GM04504 (cell line): ENCODE measurements at regions not wholly inside any gene's neighbourhood (a gene's known extent, or its start where the extent isn't known, plus 50 kb on each side); places are given as distances from the start of the nearest gene placed in this dataset.
"Not testable (repeated sequence)": the region's sequence is repeated elsewhere in the genome, so short reads cannot be mapped to it uniquely, and the experiment has no call there.

ENCODE experiments used
- DNase-seq: peaks from one replicate; pipeline ENCODE4 v3.0.0-alpha.2; 2012; ENCODE audit warnings: low read depth

- no peak for DNase-seq
Measured at GRCh38 chr6:34646714-34647113, 49.9 kb downstream of the ILRUN start.

DNA sequence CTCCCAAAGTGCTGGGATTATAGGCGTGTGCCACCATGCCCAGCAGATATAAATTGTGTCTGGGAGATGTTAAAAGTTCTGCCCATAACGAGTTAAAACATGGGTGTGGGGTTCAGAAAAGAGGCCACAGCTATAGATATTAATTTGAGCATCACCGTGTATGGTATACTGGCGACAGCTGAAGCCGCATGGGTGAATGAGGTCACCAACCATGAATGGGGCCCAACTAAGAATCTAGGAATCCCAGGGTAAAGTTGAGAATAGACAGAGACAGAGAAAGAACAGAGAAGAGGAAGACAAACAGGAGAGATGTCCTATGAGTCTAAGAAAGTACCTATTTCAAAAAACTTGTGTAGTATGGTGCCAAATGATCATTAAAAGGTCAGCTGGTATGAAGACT, 50.9 kb downstream of the ILRUN start:
- DNase-seq, result no peak

DNA sequence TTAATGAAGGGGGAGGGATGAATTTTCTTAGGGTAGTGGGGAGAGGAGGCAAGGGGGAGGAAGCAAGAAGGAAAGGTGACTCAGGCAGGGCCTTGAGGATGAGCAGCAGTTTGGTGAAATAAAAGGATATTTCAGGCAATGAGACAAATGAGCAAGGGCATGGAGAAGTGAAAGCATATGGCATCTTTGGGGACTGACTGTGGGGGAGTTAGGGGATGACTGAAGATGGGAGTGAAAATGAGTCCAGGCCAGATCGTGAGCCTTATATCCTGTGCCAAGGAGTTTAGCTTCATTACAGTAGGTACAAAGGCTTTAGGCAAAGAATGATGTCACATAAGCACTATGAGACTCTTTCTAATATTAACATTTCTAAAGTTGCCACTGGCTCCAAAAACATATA, 51.9 kb downstream of the ILRUN start:
- DNase-seq, result no peak

DNA sequence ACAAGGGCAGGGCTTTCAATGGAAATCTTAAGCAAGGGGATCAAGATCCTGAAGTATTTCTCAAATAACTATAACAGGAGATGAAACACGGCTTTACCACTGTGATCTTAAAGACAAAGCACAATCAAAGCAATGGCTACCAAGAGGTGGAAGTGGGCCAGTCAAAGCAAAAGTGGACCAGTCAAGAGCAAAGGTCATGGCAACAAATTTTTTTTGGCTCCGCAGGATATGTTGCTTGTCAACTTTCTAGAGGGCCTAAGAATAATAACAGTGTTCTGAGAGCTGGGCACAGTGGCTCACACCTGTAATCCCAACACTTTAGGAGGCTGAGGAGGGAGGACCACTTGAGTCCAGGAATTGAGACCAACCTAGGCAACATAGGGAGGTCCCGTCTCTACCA, 54.1 kb downstream of the ILRUN start:
- DNase-seq, result no peak

DNA sequence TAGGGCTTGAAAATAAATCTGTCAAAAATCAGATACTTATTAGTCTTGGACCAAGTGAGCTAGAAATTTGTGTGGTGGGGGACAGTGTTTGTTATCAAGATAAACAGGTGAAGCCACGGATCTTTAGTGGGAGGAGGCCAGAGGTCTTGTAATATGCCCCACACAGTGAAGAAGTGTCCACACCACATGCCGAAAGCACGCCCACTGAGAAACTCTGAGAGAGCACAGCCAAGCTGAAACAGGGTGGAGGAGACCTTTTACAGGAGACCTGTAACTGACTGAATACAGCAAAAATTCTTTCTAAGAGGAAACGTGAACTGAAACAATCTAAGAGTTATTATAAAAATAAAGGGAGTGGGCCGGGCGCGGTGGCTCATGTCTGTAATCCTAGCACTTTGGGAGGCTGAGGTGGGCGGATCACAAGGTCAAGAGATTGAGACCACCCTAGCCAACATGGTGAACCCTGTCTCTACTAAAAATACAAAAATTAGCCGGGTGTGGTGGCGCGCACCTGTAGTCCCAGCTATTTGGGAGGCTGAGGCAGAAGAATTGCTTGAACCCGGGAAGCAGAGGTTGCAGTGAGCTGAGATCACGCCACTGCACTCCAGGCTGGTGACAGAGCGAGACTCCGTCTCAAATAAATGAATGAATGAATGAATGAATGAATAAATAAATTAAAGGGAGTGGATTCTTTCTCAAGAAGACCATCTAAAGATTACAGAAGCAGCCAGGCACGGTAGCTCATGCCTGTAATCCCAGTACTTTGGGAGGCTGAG, 56.3 kb downstream of the ILRUN start:
- not testable (repeated sequence) for DNase-seq

- DNase-seq, result no peak
Measured at GRCh38 chr6:34638834-34639736, 57.5 kb downstream of the ILRUN start.

- no peak for DNase-seq
Measured at GRCh38 chr6:34633785-34634184, 62.8 kb downstream of the ILRUN start.

- DNase-seq, result no peak
Measured at GRCh38 chr6:34633256-34633655, 63.3 kb downstream of the ILRUN start.

DNA sequence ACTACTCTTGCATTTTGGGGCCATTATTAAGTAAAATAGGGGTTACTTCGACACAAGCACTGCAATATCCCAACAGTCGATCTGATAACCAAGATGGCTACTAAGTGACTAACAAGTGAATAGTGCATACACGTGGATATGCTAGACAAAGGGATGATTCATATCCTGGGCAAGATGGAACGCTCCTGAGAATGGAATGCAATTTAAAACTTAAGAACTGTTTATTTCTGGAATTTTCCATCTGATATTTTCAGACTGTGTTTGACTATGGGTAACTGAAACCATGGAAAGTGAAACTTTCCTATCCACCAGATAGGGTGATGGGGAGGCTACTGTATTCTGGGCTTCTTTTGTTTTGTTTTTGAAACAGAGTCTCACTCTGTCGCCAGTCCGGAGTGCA, 66.5 kb downstream of the ILRUN start:
- peak; percentile 67 for DNase-seq

DNA sequence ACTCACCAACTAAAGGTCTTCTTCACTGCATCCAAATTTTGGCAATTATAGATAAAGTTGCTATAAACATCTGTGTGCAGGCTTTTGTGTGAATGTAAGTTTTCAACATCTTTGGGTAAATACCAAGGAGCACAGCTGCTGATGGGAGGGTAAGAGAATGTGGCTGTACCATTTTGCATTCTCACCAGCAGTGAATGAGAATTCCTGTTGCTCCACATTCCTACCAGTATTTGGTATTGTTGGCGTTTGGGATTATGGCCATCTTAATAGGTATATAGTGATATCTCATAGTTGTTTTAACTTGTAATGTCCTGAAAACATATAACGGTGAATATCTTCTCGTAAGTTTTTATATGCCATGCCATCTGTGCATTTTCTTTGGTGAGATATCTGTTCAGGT, 69.3 kb downstream of the ILRUN start:
- DNase-seq, result no peak

DNA sequence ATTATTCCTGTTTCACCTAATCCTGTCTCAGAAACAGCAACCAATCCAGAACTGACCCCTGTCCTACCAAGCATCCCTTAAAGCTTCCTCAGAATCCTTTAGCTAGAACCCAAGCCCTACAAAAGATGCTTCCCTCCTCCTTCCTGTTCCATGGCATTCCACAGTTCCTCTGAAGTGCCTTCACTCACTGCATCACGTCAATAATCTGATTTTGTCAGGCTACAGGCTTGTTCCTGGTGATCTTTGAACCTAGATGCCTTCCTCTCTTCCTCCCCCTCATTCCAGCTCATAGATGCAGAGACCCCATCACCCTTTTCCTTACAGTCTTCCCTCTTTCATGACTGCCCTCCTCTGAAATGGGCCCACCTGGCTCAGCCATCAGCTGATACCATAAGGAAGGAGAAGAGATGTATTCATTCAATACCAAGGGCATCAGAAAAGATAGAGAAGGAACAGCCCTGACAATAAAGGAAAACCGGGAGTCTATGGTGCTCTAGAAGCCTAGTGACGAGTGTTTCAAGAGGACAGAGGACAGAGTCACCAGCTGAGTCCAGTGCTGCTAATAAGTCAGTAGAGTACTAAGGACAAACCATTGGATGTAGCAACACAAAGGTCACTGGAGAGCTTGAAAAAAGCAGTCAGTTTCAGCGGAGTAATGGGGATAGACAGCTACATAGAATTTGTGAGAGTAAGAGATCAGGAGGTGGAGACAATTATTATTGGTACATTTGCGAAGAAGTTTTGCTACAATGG, 62.5 kb upstream of the SPDEF start:
- no peak for DNase-seq

DNA sequence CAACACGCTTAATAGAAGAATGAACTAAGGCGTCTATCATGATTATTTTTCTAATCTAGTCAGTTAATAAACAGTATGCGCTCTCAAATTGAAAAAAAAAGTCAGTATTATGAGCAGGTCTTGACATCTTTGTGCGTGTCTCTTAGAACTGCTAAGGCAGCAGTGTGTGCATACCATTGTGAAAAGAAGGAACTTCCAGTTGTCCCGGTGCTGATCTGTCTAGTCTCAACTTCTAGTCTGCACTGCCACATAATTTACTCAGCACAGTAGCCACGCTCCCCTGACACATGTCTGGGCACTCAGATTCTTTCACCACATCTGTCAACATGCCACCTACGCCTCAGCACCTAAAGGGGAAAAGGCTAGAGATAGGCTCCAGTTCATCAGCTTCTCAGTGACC, 61.1 kb upstream of the SPDEF start:
- DNase-seq, result no peak

- DNase-seq, result no peak
Measured at GRCh38 chr6:34616227-34616585, 60.1 kb upstream of the SPDEF start.

DNA sequence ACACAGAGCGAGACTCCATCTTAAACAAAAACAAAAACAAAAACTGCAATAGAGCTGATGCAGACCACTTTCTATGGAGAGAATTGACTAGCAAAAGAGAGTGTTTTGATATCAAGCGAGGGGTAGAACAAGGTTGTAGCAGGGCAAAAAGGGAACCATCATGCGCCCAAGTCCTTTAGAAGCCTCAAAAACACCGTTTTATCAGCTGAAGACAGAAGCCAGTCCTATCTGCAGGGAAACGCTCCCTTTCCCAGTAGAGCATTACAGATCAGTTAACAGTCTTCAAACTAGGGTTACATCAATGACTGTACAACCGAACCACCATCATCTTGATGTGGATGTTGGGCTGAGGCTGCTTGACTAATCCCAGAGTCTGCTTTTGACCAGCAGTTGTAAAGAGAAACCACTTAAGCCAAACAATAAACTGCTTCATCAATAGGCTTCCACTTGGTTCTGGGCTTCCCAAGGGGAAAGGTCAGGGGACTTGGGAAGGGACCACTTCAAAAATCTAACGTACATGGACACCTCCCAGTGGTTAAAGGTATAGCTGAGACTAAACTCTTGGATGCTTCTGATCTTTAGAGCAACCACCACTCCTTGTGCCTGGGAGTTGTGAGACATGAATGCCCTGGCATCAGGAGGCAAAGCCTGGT, 59.6 kb upstream of the SPDEF start:
- no peak for DNase-seq

- peak; percentile 32 for DNase-seq
Measured at GRCh38 chr6:34610819-34611477, 54.8 kb upstream of the SPDEF start.

DNA sequence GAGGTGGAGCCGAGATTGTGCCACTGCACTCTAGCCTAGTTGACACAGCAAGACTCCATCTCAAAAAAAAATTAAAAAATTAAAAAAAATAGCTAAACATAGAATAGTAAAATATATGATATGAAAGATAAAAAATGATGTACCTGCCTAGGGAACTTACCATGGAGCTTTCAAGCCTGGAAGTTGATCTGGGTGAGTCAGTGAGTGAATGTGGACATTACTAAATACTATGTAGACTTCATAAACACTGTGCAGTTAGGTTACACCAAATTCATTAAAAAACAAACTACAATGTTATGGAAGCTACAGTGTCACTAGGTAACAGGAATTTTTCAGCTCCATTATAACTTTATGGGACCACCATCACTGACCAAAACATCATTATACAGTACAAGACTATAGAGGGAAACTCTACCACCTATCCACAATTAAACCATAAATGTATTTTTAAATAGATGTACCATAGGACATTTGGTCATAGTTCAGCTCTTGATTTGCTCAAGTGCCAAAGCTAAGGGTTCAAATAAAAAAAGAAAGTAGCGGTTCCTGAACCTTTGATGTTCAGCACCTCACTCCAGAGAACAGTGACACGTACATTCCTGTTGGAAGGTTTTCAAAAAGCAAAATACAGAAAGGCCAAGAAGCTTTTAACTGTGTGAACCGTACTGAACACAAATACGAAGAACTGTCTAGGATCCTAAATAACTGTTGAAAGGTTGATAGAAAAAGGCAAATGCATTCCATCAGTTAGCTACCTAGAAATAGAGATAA, 52.4 kb upstream of the SPDEF start:
- DNase-seq, result no peak

DNA sequence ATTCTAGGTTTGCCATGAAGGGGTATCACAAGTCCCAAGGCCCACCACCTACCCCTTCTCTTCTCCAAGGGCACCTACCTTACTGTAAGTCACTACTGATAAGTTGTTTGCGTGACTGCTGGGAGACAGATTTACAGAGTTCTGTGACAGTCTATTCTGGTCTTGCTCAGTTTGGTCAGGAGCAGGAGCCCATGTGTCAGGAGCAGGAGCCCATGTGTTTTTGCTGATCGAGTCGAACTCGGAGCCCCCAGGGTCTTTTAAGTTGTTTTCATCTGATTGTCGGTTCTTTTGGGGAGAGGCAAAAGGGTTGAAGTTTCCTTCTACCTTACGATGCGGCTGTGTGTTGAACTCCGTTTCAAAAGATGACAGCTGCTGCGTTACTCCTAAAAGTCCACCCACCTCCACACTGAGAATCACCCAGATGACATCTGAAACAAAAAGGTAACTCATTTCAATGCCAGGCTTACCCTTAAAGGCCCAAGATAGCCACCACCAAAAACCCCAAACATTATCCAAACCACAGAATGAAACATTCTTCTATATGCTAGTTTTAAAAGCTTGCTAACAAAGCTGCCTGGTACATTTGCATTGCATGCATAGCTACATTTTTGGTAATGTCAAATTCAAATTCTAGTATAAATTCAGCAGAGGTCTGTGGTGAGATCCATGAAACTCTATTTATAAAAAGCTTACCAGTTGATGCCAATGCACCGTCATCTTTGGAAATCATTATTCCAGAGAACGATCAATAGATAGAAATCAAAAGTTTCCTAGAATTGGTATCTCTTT, 50.5 kb upstream of the SPDEF start:
- no peak for DNase-seq
